Keratinocyte (primary cell): ENCODE measurements at regions not wholly inside any gene's neighbourhood (a gene's known extent, or its start where the extent isn't known, plus 50 kb on each side); places are given as distances from the start of the nearest gene placed in this dataset.

Source experiments
- DNase-seq: peaks from one replicate; pipeline ENCODE4 v3.0.0-alpha.2; 2011; ENCODE audit warnings: low read depth, missing footprints, low spot score
- FAIRE-seq: peaks from 2 replicates; lab custom pipeline; 2011; peaks lifted over from hg19 to GRCh38; lab: Jason Lieb, UNC
- H2AFZ ChIP-seq: 2 replicates; pipeline ENCODE4 v1.6.0; 2012; ENCODE audit warnings: low read length, control low read depth, inconsistent platforms; ENCODE audit not compliant: control insufficient read depth
- H3K27ac ChIP-seq: 2 replicates; pipeline ENCODE4 v1.5.1; 2011; ENCODE audit warnings: low read length; ENCODE audit not compliant: control insufficient read depth, insufficient read depth
- H3K27me3 ChIP-seq: 3 replicates; pipeline ENCODE4 v1.6.0; 2011; ENCODE audit warnings: low read length; ENCODE audit not compliant: control insufficient read depth, insufficient read depth; ENCODE audit errors: extremely low read depth
- H3K36me3 ChIP-seq, 2 experiments: 2 replicates in 1 of 2; 3 replicates in 1 of 2; pipeline ENCODE4 v1.5.1; 2011; ENCODE audit warnings: low read length in 2 of 2, mild to moderate bottlenecking in 1 of 2; ENCODE audit not compliant: control insufficient read depth in 2 of 2, insufficient read depth in 2 of 2; ENCODE audit errors: extremely low read depth in 1 of 2
- H3K4me1 ChIP-seq: 3 replicates; pipeline ENCODE4 v1.5.1; 2011; ENCODE audit warnings: low read length; ENCODE audit not compliant: control insufficient read depth, insufficient read depth; ENCODE audit errors: extremely low read depth
- H3K4me2 ChIP-seq: 3 replicates; pipeline ENCODE4 v1.6.0; 2011; ENCODE audit warnings: low read depth, low read length; ENCODE audit not compliant: control insufficient read depth, insufficient read depth; ENCODE audit errors: extremely low read depth
- H3K4me3 ChIP-seq, 3 experiments: fragments of 200-600 bp in 1 of 3; sonication (generic) in 1 of 3; 2 replicates in 2 of 3; 3 replicates in 1 of 3; pipeline ENCODE4 v1.5.1; 2011 to 2016; ENCODE audit warnings: low read length in 3 of 3, mild to moderate bottlenecking in 3 of 3, control low read depth in 2 of 3, inconsistent platforms in 1 of 3, low read depth in 1 of 3, mixed read lengths in 1 of 3, mixed run types in 1 of 3, moderate library complexity in 1 of 3; ENCODE audit not compliant: control insufficient read depth in 2 of 3, insufficient read depth in 2 of 3; ENCODE audit errors: extremely low read depth in 1 of 3
- H3K79me2 ChIP-seq: 2 replicates; pipeline ENCODE4 v1.6.0; 2012; ENCODE audit warnings: low read length; ENCODE audit not compliant: control insufficient read depth, insufficient read depth
- H3K9ac ChIP-seq: 3 replicates; pipeline ENCODE4 v1.6.0; 2011; ENCODE audit warnings: low read length; ENCODE audit not compliant: control insufficient read depth, insufficient read depth; ENCODE audit errors: extremely low read depth
- H3K9me1 ChIP-seq: 3 replicates; pipeline ENCODE4 v1.6.0; 2011; ENCODE audit warnings: low read length; ENCODE audit not compliant: control insufficient read depth, insufficient read depth; ENCODE audit errors: extremely low read depth
- H3K9me3 ChIP-seq: 2 replicates; pipeline ENCODE4 v1.5.1; 2012; ENCODE audit warnings: low read depth, low read length; ENCODE audit not compliant: control insufficient read depth
- H4K20me1 ChIP-seq: 3 replicates; pipeline ENCODE4 v1.6.0; 2011; ENCODE audit warnings: low read length; ENCODE audit not compliant: control insufficient read depth, insufficient read depth; ENCODE audit errors: extremely low read depth
- CTCF ChIP-seq, 3 experiments: IDR thresholded peaks in 1 of 3; conservative IDR thresholded peaks in 1 of 3; optimal IDR thresholded peaks in 1 of 3; 2 replicates in 2 of 3; 3 replicates in 1 of 3; pipeline versions ENCODE3 to v1.5.1; 2011; ENCODE audit warnings: low read length in 3 of 3, mild to moderate bottlenecking in 3 of 3, moderate library complexity in 2 of 3, control low read depth in 1 of 3, inconsistent platforms in 1 of 3; ENCODE audit not compliant: insufficient read depth in 2 of 3; ENCODE audit errors: extremely low read depth in 1 of 3
- EZH2 ChIP-seq: IDR thresholded peaks from one replicate; pipeline ENCODE4 v1.6.1; 2012; ENCODE audit warnings: inconsistent platforms, mild to moderate bottlenecking, low read length, moderate library complexity
- dilution Hi-C: fragments of 300-500 bp; cut with MboI; formaldehyde crosslinking; loops from one replicate; pipeline ENCODE4 v1.7.0; 2020; ENCODE audit warnings: low sequenced_read_pairs; ENCODE audit not compliant: extremely low pct_ligation_motif_present

GRCh38 chr1:4528590-4528989 lies 125.8 kb upstream of the AJAP1 start:
- Histone ChIP-seq H3K36me3 (no peaks in the 10 kb centered on the region), H3K27ac (no peak overlapping the region), H2AFZ (no peak overlapping the region), H3K4me1 (no peaks in the 10 kb centered on the region), H3K79me2 (no peaks in the 10 kb centered on the region), H3K9ac (no peak overlapping the region), H3K27me3 (no peaks in the 10 kb centered on the region), H4K20me1 (no peaks in the 10 kb centered on the region), H3K4me3 (no peak overlapping the region), H3K4me2 (no peak overlapping the region), H3K9me1 (no peaks in the 10 kb centered on the region), H3K9me3 (peaks cover 7% of the 10 kb centered on the region)
- no peak for TF ChIP-seq EZH2
- no peak for TF ChIP-seq CTCF (optimal IDR thresholded peaks at IDR 0.05 in 1 of 3, IDR thresholded peaks at IDR 0.05 in 1 of 3, conservative IDR thresholded peaks at IDR 0.05 in 1 of 3; ENCODE audit: extremely low read depth in 1 of 3, insufficient read depth in 2 of 3, low read length in 3 of 3)
- FAIRE-seq (no peak), DNase-seq (no peak)
- dilution Hi-C loops: no loop called here

- Histone ChIP-seq H4K20me1 (no peaks in the 10 kb centered on the region), H3K9me3 (peaks cover 7% of the 10 kb centered on the region), H3K27ac (no peak overlapping the region), H3K36me3 (no peaks in the 10 kb centered on the region), H3K79me2 (no peaks in the 10 kb centered on the region), H2AFZ (no peak overlapping the region), H3K9ac (no peak overlapping the region), H3K4me1 (no peaks in the 10 kb centered on the region), H3K27me3 (no peaks in the 10 kb centered on the region), H3K9me1 (no peaks in the 10 kb centered on the region), H3K4me3 (no peak overlapping the region), H3K4me2 (no peak overlapping the region)
- TF ChIP-seq EZH2: no peak
- no peak for TF ChIP-seq CTCF (optimal IDR thresholded peaks at IDR 0.05 in 1 of 3, IDR thresholded peaks at IDR 0.05 in 1 of 3, conservative IDR thresholded peaks at IDR 0.05 in 1 of 3; ENCODE audit: extremely low read depth in 1 of 3, insufficient read depth in 2 of 3, low read length in 3 of 3)
- no peak for DNase-seq
- no peak for FAIRE-seq
- dilution Hi-C loops: no loop called here
These were observed 124.8 kb upstream of the AJAP1 start for GRCh38 chr1:4529446-4530165.
